ENCODE measurements at regions not wholly inside any gene's neighbourhood (a gene's known extent, or its start where the extent isn't known, plus 50 kb on each side); places are given as distances from the start of the nearest gene placed in this dataset.

DNA sequence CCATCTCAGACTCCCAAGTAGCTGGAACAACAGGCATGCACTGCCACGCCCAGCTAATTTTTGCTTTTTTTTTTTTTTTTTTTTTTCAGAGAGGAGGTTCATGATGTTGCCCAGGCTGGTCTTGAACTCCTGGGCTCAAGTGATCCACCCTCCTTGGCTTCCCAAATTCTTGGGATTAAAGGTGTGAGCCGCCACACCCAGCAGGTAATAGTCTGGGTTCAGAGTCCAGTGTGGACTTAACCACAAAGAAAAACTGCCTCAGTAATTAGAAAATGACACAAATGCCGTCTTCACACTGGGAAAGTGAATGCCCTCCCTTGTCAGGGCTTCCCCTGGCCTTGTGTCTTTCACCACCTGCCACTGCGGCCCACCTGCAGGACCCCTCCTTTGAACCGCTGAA, 101.1 kb downstream of the RAB11FIP2 start:
- Histone ChIP-seq H3K27ac (ENCODE audit: low read depth, low read length, poor library complexity, severe bottlenecking) (no peak overlapping the region), H3K9me3 (ENCODE audit: low read depth, low read length, poor library complexity, severe bottlenecking) (no peaks in the 10 kb centered on the region), H3K4me3 (ENCODE audit: low read depth, low read length, poor library complexity, severe bottlenecking) (no peak overlapping the region), H3K36me3 (ENCODE audit: insufficient read depth, low read length, poor library complexity, severe bottlenecking) (no peaks in the 10 kb centered on the region), H3K4me1 (ENCODE audit: insufficient read depth, low read length, poor library complexity, severe bottlenecking) (no peaks in the 10 kb centered on the region), H3K27me3 (replicated peaks; ENCODE audit: insufficient read depth, low read depth, low read length, poor library complexity) (peaks cover 19% of the 10 kb centered on the region)
- CTCF ChIA-PET: no interaction called here
- TF ChIP-seq EZH2 (IDR thresholded peaks at IDR 0.05; ENCODE audit: borderline replicate concordance, low read depth, low read length, poor library complexity, severe bottlenecking): no peak
- TF ChIP-seq, protein P1, sequence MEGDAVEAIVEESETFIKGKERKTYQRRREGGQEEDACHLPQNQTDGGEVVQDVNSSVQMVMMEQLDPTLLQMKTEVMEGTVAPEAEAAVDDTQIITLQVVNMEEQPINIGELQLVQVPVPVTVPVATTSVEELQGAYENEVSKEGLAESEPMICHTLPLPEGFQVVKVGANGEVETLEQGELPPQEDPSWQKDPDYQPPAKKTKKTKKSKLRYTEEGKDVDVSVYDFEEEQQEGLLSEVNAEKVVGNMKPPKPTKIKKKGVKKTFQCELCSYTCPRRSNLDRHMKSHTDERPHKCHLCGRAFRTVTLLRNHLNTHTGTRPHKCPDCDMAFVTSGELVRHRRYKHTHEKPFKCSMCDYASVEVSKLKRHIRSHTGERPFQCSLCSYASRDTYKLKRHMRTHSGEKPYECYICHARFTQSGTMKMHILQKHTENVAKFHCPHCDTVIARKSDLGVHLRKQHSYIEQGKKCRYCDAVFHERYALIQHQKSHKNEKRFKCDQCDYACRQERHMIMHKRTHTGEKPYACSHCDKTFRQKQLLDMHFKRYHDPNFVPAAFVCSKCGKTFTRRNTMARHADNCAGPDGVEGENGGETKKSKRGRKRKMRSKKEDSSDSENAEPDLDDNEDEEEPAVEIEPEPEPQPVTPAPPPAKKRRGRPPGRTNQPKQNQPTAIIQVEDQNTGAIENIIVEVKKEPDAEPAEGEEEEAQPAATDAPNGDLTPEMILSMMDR (conservative IDR thresholded peaks at IDR 0.05; ENCODE audit: low read depth, low read length): no peak
- intact Hi-C loops (cut with micrococcal nuclease; ENCODE audit: unreplicated experiment): no loop called here
- POLR2A ChIA-PET (ENCODE audit: low non-redundant PET): no interaction called here
- DNase-seq (ENCODE audit: low spot score): no peak
- BruUV-seq (replicated peaks): no TSS peak

DNA sequence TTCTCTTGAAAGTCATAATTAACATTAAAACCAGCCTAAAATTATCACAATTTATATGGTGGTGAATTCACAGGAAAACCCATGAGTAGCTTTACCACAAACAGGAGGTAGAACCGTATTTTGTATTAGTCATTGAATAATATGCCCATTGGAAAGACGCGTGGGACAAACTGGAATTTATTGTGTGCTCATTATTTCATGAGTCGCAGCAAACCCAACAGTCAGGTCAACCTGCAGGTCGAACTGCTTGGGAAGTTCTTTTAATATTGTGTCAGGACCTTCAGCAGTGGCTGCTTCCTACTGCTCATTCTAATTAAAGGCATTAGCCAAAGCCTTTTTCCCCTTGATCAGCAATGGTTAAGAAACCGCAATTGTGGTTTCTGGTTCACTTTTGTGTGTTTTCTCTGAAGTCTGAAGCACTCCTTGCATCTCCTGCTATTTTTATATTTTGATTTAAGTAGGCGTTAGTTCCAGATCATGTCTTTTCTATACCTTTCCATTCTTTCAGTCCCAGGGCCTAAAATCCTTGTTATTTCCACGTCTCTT, 100.1 kb downstream of the RAB11FIP2 start:
- ChIA-PET POLR2A (ENCODE audit: low non-redundant PET) (no interaction called here), CTCF (no interaction called here)
- no peak overlapping the region for H3K4me3 ChIP-seq (ENCODE audit: low read depth, low read length, poor library complexity, severe bottlenecking)
- peaks cover 14% of the 10 kb centered on the region for H3K27me3 ChIP-seq (replicated peaks; ENCODE audit: insufficient read depth, low read depth, low read length, poor library complexity)
- no peaks in the 10 kb centered on the region for H3K4me1 ChIP-seq (ENCODE audit: insufficient read depth, low read length, poor library complexity, severe bottlenecking)
- TF ChIP-seq, protein P1 (conservative IDR thresholded peaks at IDR 0.05; ENCODE audit: low read depth, low read length): no peak
- TF ChIP-seq EZH2 (IDR thresholded peaks at IDR 0.05; ENCODE audit: borderline replicate concordance, low read depth, low read length, poor library complexity, severe bottlenecking): no peak
- no peak for DNase-seq (ENCODE audit: low spot score)
- intact Hi-C loops (cut with micrococcal nuclease; ENCODE audit: unreplicated experiment): no loop called here
- no peaks in the 10 kb centered on the region for H3K36me3 ChIP-seq (ENCODE audit: insufficient read depth, low read length, poor library complexity, severe bottlenecking)
- no peak overlapping the region for H3K27ac ChIP-seq (ENCODE audit: low read depth, low read length, poor library complexity, severe bottlenecking)
- no TSS peak for BruUV-seq (replicated peaks)
- no peaks in the 10 kb centered on the region for H3K9me3 ChIP-seq (ENCODE audit: low read depth, low read length, poor library complexity, severe bottlenecking)

DNA sequence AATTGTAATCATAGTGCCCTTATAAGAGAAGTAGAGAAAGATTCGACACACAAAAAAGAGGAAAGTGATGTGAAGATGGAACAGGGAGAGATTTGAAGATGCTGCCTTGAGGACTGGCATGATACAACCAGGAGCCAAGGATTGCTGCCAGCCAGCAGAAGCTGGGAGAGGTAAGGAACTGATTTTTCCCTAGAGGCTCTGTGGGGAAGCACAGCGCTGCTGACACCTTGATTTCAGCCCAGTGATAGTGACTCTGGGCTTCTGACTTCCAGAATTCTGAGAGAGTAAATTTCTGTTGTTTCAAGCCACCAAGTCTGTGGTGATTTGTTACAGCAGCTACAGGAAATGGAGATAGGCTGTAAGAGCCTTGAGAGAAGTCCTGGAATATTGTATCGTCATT, 98.2 kb downstream of the RAB11FIP2 start:
- TF ChIP-seq, protein P1 (conservative IDR thresholded peaks at IDR 0.05; ENCODE audit: low read depth, low read length): no peak
- TF ChIP-seq EZH2 (IDR thresholded peaks at IDR 0.05; ENCODE audit: borderline replicate concordance, low read depth, low read length, poor library complexity, severe bottlenecking): no peak
- no peaks in the 10 kb centered on the region for H3K9me3 ChIP-seq (ENCODE audit: low read depth, low read length, poor library complexity, severe bottlenecking)
- H3K36me3 ChIP-seq (ENCODE audit: insufficient read depth, low read length, poor library complexity, severe bottlenecking): no peaks in the 10 kb centered on the region
- ChIA-PET POLR2A (ENCODE audit: low non-redundant PET) (no interaction called here), CTCF (no interaction called here)
- H3K4me3 ChIP-seq (ENCODE audit: low read depth, low read length, poor library complexity, severe bottlenecking): no peak overlapping the region
- no peak overlapping the region for H3K27ac ChIP-seq (ENCODE audit: low read depth, low read length, poor library complexity, severe bottlenecking)
- H3K27me3 ChIP-seq (replicated peaks; ENCODE audit: insufficient read depth, low read depth, low read length, poor library complexity): peaks cover 18% of the 10 kb centered on the region
- no peak for DNase-seq (ENCODE audit: low spot score)
- no TSS peak for BruUV-seq (replicated peaks)
- intact Hi-C loops (cut with micrococcal nuclease; ENCODE audit: unreplicated experiment): no loop called here
- H3K4me1 ChIP-seq (ENCODE audit: insufficient read depth, low read length, poor library complexity, severe bottlenecking): no peaks in the 10 kb centered on the region

Measured in A673 (cell line).